ENCODE measurements at regions not wholly inside any gene's neighbourhood (a gene's known extent, or its start where the extent isn't known, plus 50 kb on each side); places are given as distances from the start of the nearest gene placed in this dataset.

DNA sequence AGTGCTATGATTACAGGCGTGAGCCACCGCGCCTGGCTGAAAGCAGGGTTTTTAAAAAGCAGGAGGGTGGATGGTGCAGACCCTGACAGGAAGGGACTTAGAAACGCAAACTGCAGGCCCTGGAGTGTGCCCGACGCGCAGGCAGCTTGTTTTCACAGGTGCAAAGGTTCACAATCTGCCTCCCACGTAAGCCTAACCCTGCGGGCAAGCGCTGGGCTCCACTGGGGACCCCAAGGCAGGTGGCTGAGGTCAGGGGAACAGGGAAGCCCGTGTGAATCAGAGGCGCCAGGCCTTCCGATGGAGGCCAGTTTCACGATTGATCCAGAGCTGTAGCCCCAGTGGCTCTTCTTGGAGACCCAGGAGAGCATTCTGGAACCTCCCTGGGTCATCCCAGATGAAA lies 256.3 kb downstream of the BRD1 start:
- TF ChIP-seq, protein P1, sequence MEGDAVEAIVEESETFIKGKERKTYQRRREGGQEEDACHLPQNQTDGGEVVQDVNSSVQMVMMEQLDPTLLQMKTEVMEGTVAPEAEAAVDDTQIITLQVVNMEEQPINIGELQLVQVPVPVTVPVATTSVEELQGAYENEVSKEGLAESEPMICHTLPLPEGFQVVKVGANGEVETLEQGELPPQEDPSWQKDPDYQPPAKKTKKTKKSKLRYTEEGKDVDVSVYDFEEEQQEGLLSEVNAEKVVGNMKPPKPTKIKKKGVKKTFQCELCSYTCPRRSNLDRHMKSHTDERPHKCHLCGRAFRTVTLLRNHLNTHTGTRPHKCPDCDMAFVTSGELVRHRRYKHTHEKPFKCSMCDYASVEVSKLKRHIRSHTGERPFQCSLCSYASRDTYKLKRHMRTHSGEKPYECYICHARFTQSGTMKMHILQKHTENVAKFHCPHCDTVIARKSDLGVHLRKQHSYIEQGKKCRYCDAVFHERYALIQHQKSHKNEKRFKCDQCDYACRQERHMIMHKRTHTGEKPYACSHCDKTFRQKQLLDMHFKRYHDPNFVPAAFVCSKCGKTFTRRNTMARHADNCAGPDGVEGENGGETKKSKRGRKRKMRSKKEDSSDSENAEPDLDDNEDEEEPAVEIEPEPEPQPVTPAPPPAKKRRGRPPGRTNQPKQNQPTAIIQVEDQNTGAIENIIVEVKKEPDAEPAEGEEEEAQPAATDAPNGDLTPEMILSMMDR (IDR thresholded peaks at IDR 0.05; ENCODE audit: low read depth, low read length): no peak
- no peak for DNase-seq (ENCODE audit: extremely low read depth, low read depth)

DNA sequence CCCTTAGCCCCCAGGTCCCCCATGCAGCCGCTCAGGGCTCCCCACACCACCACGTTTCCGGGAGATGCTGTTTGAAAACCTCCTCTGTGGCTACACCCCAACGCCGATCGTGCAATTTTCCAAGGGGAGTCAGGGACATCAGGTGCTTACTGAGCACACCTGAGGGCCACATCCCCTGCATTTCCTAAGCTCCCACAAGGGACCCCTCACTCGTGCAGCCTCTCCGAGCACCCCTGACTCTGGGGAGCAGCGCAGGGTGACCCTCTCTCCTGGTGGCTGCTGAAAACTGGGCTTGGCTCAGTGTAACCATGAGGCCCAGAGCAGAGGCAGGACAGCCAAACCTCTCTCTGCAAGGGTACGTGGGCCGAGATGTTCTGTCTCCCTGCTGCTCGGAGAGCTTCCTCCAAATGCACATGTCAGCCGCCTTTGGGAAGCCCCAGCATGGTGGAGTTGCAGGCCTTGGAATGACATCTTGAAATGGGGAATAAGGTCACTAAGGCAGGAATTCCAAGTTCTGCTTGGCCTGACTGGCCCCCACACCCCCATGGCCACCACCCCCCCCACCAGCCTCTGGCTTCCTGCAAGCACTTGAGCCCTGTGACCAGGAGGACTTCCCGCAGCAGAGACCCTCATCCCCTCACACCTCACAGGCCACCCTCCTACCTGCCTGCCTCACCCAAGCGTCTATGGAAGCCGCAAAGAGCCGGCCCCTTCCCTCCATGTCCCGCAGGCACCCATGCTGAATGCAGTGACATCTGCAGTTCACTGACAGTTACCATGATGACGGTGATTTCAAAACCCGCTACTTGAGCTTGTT lies 257.4 kb downstream of the BRD1 start:
- TF ChIP-seq, protein P1 (IDR thresholded peaks at IDR 0.05; ENCODE audit: low read depth, low read length): no peak
- DNase-seq (ENCODE audit: extremely low read depth, low read depth): no peak

DNA sequence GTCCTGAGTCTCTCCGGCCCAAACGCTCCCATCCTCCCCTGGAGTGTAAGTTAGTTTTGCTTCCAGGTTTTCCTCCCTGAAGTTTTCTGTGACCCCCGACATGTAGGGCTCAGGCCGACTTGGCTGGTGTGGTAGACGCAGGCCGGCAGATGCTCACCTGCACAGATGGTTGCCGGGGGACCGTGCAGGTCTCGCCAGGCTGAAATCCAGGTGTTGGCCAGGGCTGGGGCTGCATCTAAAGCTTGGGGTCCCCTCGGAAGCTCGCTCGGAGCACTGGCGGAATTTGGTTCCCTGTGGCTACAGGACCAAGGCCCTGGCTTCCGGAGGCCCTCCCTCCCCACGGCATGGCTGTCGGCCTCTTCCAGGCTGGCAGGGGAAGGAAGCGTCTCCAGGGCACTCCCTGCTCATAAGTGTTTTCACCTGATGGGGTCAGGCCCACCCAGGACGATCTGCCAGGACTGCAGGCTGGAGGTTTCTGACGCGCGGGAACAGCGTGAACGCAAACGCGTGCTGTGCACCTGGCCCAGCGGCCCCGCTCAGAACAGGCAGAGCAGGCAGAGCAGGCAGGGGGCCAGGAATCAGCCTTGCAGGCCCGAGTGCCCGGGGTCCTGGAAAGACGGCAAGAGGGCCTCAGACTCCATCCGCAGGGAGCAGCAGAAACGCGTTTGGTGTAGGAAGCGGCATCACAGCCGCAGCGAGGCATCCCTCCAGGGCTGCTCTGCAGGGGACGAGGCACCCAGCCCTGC lies 258.2 kb downstream of the BRD1 start:
- DNase-seq (ENCODE audit: extremely low read depth, low read depth): no peak
- TF ChIP-seq, protein P1 (IDR thresholded peaks at IDR 0.05; ENCODE audit: low read depth, low read length): no peak

DNA sequence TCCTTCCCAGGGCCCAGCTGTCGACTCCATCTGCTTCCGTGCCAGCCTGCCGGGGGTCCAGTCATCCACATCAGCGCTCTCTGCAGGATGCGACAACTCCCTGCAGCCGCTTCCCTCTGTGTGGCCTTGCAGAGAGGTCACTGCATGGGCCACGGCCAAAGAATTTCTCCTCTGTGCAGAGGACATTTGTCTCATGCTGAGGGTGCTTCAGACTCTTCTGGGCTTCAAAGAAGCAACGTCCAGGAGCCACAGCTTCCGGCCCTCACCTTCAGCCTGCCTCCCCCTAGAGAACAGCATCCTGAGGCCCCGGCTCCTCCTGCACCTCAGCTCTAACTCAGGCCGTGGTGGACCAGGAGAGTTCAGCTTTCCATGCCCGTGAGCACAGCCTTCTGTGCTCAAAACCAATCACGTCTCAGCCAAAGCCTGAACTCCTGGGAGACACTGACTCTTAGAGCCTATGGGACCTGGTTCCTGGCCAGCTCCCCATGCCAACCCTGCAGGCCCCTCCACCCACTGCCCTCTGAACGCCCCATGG lies 258.9 kb downstream of the BRD1 start:
- TF ChIP-seq, protein P1 (IDR thresholded peaks at IDR 0.05; ENCODE audit: low read depth, low read length): no peak
- DNase-seq (ENCODE audit: extremely low read depth, low read depth): no peak

DNA sequence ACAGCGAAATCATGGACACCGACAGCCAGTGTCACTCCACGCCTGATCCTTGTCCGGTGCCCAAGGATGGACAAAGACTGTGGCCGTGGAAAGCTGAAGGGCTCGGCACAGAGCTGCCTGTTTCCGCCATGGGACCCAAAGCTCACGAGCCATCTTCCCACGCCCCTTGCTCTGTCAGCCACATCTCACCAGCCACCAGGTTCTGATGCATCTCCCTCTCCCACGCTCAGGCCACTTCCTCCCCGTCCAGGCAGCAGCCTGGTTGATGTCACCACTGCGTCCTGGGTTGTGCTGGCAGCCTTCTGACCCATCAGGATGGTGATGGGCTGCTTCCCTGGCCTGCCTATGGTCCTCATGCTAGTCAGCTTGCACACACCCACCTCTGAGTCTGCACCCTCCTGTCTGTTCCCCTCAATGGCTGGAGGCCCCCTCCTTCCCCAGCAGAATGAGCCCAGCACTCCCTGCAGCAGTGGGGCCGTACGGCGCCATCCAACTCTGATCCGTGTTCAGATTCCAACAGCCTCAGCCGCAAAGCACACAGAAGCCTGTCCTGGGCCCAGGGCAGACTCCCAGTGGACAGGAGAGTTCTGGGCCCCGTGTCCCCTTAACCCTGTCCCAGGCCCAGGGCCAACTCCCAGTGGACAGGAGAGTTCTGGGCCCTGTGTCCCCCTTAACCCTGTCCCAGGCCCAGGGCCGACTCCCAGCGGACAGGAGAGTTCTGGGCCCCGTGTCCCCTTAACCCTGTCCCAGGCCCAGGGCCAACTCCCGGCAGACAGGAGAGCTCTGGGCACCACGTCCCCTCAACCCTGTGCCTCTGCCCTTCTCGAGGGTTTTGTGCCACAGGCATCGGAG lies 259.5 kb downstream of the BRD1 start:
- DNase-seq (ENCODE audit: extremely low read depth, low read depth): no peak
- TF ChIP-seq, protein P1 (IDR thresholded peaks at IDR 0.05; ENCODE audit: low read depth, low read length): no peak

DNA sequence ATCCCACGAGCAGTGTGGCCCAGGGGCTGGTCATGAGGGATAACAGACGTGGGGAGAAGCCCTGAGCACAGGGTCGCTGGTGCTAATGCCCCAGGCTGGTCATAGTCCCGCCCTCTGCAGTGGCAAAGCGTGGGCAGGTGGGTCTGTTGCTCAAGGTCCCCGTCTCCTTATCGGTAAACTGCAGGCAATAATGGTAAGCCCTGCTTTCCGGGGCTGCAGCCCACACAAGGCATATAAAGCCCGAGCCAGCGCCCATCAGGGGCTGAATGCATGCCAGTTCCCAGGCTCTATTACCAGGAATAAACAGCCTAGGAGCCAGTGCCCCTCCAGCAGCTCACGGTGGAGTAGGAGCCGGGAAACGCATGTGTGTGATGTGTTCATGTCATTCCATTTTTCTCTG lies 261.0 kb downstream of the BRD1 start:
- no peak for DNase-seq (ENCODE audit: extremely low read depth, low read depth)
- TF ChIP-seq, protein P1 (IDR thresholded peaks at IDR 0.05; ENCODE audit: low read depth, low read length): no peak
